ENCODE measurements at regions not wholly inside any gene's neighbourhood (a gene's known extent, or its start where the extent isn't known, plus 50 kb on each side); places are given as distances from the start of the nearest gene placed in this dataset.
"Not testable (repeated sequence)": the region's sequence is repeated elsewhere in the genome, so short reads cannot be mapped to it uniquely, and the experiment has no call there.

GRCh38 chr6:28831683-28832082, 92.1 kb downstream of the TRIM27 start:
- TF ChIP-seq POLR2A, CTCF (IDR thresholded peaks at IDR 0.05): not testable (repeated sequence)

Measured in right lobe of liver (tissue), 4 donors.